Stimulated activated CD4-positive, alpha-beta T cell treated with anti-CD3 and anti-CD28 coated beads, Interleukin-15, amount 100 ng/mL, for 24 hours (primary cell): ENCODE measurements at regions not wholly inside any gene's neighbourhood (a gene's known extent, or its start where the extent isn't known, plus 50 kb on each side); places are given as distances from the start of the nearest gene placed in this dataset.
A peak's percentile ranks its signal among the peaks of the same experiment; 100 is the strongest.
"Not testable (repeated sequence)": the region's sequence is repeated elsewhere in the genome, so short reads cannot be mapped to it uniquely, and the experiment has no call there.

Experiments used
- DNase-seq: peaks from one replicate; pipeline ENCODE4 v3.0.0-alpha.2; 2020

DNA sequence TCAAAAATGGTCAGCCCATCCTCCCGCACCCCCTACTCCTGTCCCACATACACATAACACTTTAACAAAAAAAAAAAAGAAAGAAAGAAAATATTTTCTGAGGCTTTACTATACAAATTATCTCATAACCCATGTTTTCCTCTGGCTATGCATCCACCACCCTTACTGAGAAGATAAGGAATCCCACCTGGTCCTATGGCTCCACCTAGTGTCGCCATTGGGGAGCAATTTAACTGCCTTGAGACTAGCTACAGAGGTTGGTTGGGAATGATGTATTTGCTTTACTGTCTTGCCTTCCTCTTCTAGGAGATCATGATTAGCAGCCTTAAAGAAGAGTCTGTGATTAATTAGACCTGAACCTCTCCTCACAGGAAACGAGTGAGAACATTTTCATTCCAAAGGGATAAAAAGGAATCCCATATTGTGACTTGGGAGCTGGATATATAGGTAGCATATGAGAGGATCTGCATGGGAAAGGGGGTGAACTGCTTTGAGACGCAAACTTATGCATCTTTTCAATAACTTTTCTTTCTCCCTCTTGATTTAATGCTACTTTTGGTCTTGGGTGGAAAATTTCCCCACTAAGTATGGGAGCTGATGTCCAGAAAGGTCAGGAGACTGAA, 77.7 kb upstream of the SELENOP start:
- DNase-seq: peak; percentile 77

DNA sequence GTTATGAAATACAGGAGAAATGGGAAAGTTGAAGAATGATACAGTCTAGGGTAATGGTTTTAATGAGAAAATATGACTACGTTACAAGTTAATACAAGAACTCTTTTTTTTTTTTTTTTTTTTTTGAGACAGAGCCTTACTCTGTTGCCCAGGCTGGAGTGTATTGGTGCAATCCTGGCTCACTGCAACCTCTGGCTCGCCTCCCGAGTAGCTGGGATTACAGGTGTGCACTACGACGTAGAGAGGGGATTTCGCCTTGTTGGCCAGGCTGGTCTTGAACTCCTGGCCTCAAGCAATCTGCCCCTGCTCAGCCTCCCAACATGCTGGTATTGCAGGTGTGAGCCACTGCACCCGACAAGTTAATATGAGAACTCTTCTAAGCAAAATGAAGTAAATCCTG, 77.1 kb upstream of the SELENOP start:
- no peak for DNase-seq

DNA sequence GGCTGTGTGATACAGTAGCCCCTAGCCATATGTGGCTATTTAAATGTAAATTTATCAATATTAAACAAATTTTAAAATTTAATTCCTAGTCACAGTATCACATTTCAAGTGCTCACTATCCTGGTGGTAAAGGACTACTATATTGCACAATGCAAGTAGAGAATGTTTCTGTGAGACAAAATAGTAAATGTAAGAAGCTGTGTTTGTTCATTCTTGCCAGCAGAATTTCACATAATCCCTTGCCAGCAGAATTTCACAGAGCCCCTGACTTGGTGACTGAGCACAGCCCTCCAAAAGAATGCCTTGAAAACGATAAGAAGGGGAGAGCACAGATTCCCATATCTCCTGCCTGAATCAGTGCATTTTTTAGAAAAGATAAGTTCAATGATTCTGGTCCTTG, 75.9 kb upstream of the SELENOP start:
- DNase-seq: no peak

DNA sequence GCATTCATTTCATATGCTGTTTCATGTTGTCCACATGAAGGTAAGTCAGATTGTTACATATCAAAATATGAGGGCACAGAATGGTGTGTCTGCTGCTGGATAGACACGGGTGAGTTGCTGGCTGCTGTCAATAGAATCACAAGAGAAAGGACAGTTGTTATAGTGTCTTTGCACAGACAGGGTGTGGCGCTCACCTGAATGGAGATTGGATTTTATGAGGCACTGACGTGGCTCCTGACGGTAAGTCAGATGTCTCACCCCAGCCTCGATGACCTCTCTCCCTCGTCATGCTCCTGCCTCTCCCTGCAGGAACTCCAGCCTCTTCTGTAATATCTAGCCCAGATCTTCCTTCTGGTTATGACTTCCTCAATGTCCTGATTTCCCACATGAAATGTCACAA, 75.4 kb upstream of the SELENOP start:
- DNase-seq: no peak

DNA sequence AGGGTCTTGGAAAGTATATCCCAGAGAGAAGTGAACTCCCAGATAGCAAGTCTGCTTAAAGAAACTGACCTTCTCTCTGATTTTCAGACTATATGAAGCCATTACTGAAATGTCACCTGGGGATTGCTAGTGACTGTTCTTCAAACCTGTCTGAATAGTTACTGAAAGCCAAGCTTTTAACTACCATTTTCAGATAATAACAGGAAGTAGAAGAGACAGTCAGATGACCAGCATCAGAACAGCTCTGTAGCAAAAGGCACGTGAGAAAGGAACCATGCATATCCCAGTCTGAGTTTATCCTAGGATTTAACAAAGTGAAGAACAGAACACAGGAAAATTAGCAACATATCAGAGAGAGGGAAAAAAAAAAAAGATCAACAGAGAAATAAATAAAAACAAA, 74.9 kb upstream of the SELENOP start:
- DNase-seq: no peak

DNA sequence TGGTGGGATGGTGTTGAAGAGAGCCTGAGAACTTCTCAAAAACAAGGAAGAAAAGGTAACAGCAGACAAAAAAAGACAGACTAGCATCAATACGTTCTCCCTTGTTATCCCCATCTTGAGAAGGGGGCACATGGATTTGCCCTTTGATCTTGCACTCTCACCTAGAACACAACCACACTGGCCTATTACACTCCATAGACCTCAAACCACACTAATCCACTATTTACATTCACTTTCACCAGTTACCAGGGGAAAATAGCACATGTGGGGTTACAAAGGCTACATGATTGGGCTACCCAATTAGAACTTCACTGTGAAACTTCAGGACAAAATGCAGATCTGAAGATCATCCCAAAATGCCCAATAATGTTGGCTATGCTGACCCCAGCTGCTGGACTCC, 72.6 kb upstream of the SELENOP start:
- DNase-seq: no peak

DNA sequence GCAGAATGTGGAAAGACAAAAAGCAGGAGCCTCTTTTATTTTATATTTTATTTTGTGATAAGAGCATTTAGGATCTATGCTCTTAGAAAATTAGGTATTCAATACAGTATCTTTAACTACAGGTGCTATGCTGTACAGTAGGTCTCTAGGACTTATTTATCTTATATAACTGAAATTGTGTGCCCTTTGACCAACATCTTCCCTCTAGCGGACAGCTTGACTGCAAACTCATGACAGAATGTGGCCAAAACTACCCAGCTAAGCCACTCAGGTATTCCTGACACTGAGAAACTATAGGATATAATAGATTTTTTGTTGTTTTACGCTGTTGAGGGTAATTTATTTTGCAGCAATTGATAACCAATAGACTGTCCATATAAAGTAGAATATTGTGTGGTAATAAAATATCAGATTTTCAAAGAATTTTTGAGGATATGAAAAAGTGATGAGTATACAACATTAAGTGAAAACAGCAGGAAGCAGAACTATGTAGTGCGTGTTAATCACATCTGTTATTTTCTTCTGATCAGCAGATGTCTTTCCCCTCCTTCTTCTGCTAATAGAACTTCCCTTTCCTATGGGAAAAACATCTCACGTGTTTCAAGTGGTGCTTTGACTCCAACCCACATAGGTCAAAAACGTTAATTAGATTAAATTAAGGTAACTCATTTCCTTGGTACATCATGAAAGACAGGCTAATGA, 69.9 kb upstream of the SELENOP start:
- DNase-seq: no peak

DNA sequence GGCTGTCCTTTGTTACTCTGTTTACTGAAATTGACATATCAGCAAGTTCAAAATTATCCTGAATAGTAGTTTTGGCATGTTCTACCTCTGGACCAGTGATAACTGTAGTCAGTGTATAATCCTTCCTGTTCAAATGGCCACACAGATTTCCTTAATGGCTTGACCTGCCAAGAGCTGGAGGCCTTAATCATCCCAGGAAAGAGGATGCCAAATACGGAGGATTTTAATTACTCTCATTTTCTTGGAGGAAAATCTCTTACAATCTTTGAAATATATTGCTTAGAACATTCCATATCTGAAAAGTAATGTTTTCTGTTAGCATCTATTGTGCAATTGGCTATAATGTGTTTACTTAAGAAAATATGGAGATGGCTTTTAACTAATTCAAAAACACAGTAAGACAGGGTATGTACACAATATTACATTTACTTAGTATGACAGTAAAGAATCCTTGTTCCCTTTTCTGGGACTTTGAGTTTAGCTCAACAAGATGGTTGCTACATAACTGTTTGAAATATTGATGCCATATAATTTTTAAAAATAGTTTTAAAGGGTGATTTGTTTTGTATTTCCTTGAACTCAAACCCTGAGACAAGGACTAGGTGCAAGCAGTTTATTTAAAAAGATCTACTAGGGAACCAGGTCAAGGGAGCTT, 68.9 kb upstream of the SELENOP start:
- no peak for DNase-seq

DNA sequence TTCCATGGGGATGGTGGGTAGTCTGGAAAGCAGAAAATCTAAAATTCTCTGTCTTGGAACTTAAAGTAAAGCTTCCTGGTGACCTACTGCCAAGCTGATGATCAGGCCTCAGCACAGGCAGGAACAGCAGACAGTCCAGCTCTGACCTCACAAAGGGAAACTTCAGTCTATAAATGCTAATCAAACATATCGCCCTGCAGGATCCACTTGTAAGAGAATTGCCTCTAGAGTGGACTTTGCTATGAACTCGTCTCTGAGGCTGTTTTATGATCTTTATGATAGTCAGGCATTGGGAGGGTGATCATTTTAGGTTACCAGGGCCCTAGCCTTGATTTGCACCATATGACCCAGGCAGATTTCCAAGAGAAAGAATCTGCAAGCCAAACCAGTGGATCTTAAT, 67.6 kb upstream of the SELENOP start:
- DNase-seq: no peak

DNA sequence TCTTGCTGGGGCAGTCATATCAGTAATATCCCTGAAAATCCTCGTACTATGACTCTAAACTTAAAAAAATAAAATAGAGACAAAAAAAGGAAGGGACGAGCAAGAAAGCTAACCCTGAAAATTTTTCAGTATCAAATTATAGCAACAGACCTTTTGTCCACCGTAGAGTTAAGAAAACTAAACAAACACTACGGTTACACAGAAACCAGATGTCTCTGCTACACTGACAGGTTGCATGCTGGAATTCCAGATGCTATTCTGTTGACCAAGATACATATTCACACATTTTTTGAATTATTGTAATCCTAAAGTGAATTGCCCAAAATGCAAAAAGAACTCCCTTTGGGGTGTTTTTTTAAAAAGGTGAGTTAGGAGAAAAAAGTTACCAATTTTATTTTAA, 66.9 kb upstream of the SELENOP start:
- DNase-seq: no peak

DNA sequence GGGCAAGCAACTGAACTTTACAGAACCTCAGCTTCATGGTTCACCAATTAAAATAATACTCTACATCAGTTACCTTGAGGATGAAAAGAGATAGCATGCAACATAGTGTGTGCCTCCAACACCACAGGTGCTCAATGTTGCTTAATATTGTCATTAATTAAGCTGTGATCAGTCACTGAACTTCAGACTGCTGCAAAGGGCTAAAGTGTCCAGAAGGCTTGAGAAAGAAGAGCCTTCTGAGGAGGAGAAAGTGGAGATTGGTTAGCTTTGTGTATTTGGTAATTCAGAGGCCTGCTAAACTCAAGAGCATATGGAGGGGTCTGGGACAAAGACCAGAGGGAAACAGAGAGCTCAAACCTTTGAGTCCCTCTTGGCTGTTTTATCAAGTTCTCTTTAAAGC, 66.3 kb upstream of the SELENOP start:
- no peak for DNase-seq

DNA sequence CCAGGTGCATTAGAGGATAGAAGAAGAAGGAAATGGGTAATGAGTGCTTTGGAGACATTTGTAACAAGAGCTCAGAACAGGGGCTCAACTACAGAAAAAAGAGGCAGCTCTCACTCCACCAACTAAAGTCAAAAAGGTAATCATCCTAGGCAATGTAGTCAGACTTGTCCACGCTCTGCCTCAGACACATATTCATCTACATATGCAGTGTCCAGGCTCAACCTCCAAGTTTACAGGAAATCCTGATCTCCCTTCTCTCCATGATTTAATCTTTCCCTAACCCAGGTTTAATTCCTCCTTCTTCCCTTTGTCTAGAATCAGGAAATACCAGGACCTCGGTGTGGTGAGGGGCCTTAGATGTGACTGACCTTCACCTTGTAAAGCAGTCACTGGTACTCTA, 65.7 kb upstream of the SELENOP start:
- DNase-seq: no peak

DNA sequence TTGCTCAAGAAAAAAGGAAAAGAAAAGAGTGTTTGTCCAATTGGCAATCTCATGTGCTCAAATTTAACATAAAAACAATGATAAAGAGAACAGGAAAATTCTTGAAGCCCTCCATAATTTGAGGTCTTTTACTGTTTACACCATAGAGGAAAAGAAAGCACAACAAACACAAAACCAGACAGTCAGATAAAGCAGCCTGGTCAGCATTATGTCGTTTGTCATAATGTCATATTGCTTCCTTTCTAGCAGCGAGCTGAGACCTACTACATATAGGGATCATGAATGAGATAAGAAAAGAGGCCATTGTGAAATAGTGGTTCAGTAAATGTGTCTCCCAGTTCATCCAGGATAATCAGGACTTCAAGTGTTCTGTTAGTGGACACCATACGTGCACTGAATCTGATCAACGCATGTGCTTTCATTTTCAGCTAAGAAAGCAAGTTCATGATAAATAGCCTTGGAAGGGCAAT, 64.7 kb upstream of the SELENOP start:
- no peak for DNase-seq

DNA sequence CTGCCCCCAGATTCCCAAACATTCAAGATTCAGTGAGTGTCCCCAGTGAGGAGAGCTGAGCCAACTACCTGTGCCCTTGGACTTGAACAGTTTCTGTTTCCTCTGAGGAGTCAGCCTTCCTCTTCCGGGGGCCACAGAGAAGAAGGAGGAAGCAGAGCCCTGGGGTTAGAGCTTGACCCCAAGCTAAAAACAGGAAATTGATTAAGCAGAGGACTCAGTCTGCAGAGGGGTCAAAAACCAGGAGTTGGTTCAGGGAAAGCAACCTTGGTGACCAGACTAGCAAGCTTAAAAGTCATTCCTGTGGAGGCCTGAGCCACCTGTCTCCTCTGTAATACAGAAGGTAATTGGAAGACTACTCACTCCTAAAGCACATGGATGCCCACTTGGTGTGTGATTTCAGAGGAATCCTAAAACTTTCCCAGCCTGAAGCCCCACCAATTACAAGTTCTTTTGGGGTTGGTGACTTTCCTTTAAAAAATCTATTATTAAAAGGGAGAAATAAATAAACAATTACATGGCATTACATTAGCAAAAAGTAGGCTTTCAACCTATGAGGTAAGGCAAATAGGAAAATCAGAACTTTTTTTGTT, 64.2 kb upstream of the SELENOP start:
- DNase-seq: no peak

DNA sequence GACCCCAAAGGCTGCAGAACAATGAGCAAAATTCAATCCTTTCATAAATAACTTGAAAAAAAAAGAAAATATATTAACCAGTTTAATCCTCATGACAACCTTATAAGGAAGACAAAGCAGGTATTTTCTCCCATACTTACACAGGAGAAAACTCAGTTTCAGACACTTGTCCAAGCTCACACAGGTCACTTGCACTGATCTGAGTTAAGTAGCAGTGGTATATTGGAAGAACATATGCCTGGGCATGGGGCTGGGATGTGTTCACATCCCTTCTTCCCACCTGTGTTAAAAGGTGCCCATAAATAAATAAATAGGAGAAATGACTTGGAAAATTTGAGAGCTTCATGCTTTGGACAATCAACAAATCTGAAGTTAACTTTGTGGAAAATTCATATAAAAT, 63.5 kb upstream of the SELENOP start:
- no peak for DNase-seq

DNA sequence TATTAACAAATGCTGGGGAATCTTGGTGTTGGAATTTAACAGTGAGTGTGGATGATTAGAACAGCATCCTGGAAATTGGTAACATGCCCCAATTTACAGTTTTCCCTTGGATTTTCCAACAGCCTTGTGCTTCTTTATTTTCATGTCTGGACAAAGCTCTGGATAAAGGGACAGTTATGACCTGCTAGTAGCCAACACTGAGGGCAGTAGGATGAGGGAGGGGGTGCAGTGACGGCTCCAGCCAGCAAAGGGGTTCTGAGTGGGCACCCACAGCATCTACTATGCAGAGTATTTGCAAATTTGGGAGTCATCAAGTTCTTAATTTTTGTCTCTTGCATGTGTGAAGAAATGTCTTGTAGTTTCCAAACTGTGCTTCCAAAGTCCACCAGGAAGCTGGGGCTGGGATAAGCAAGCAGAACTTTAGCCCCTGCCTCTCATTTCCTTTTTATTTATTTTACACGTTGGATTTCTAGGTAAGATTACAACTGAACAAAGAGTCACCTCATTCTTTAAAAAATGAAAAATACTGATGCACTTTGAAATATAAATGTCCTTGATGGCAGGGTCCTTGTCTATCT, 63.0 kb upstream of the SELENOP start:
- no peak for DNase-seq

DNA sequence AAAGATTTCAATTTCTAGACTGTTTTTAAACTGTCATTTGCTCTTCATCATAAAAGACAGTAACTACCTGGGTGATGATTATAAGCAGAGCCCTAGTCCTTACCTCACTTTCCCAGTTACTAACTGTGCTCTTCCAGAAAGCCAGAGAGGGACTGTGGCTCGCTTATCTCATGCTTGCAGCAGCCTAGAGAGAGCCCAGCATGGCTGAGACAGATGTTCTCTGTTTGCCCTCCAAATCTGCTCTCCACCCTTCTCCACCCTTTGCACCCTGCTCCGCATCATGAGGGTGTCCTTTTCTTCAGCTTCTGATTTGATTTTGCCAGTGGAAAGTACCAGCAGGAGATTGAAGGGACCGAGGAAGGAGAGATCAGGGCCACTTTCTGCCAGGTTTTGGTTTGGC, 61.2 kb upstream of the SELENOP start:
- no peak for DNase-seq

DNA sequence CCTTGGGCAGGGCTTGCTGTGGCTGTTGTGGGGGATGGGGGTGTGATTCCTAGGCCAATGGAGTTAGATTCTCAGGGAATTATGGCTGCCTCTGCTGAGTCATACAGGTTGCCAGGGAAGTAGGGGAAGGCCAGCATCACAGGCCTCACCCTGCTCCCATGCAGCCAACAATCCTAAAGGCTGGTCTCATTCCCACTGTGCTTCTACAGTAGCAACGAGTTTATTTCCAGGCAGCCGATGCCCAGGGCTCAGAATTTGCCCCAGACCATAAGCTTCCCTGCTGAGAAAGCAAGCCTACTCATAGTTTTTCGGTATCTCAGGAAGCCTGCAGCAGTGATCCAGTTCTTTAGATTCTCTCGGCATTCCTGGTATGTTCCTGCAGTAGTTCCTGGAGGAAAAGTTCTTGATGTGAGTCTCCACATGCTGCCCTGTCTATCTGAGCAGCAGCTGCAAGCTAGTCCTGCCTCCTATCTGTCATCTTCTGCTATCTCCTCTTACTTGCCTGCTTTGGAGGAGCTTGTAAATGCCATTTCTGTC, 59.3 kb upstream of the SELENOP start:
- DNase-seq: no peak

DNA sequence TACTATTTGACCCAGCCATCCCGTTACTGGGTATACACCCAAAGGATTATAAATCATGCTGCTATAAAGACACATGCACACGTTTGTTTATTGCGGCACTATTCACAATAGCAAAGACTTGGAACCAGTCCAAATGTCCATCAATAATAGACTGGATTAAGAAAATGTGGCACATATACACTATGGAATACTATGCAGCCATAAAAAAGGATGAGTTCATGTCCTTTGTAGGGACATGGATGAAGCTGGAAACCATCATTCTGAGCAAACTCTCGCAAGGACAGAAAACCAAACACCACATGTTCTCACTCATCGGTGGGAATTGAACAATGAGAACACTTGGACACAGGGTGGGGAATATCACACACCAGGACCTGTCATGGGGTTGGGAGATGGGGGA, 56.7 kb upstream of the SELENOP start:
- DNase-seq: not testable (repeated sequence)

DNA sequence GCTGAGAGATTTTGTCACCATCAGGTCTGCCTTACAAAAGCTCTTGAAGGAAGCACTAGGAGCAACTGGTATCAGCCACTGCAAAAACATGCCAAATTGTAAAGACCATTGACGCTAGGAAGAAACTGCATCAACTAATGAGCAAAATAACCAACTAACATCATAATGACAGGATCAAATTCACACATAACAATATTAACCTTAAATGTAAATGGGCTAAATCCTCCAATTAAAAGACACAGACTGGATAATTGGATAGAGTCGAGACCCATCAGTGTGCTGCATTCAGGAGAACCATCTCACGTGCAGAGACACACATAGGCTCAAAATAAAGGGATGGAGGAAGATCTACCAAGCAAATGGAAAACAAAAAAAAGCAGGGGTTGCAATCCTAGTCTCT, 53.1 kb upstream of the SELENOP start:
- DNase-seq: not testable (repeated sequence)
